Adrenal gland (tissue), 5 donors: ENCODE measurements at regions not wholly inside any gene's neighbourhood (a gene's known extent, or its start where the extent isn't known, plus 50 kb on each side); places are given as distances from the start of the nearest gene placed in this dataset.

Experiments used
- POLR2A ChIP-seq, 2 donors: fragments of 450-650 bp; IDR thresholded peaks; one replicate each; pipeline ENCODE4 v1.6.1; 2017; ENCODE audit warnings: antibody characterized with exemption in 2 of 2, mild to moderate bottlenecking in 2 of 2, moderate library complexity in 1 of 2
- TF ChIP-seq, protein P1 (sequence below), 6 experiments: fragments of 450-650 bp in 4 of 6; fragments of 200-600 bp in 2 of 6; sonication (generic) in 1 of 6; IDR thresholded peaks; 1 replicate in 5 of 6; 2 replicates in 1 of 6; pipeline versions ENCODE4 v1.5.1 to v1.8.0; 2016 to 2021; ENCODE audit warnings: antibody characterized with exemption in 6 of 6, mild to moderate bottlenecking in 2 of 6, moderate library complexity in 1 of 6
- donor health status: DM: no; HTN: no; CAD: no.

DNA sequence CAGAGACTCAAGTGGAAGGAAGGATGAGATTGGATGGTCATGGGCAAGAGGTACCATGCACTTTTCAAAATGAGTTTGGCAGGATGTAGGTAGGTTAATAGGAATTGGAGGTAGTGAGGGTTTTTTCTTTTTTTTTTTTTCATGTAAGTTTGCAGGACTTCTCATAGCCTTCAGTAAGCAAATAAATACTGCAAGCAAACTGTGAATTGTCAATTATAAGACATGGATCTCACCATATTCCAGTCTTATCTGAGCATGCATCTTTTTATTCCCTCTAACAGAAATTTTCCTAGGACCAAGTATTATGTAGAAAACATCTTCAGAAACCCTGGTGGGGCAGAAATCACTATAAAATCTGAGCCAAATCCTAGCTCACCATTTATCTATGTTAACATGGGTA lies 584.6 kb upstream of the CDH5 start:
- TF ChIP-seq POLR2A (IDR thresholded peaks at IDR 0.05) = no peak
- TF ChIP-seq, protein P1, sequence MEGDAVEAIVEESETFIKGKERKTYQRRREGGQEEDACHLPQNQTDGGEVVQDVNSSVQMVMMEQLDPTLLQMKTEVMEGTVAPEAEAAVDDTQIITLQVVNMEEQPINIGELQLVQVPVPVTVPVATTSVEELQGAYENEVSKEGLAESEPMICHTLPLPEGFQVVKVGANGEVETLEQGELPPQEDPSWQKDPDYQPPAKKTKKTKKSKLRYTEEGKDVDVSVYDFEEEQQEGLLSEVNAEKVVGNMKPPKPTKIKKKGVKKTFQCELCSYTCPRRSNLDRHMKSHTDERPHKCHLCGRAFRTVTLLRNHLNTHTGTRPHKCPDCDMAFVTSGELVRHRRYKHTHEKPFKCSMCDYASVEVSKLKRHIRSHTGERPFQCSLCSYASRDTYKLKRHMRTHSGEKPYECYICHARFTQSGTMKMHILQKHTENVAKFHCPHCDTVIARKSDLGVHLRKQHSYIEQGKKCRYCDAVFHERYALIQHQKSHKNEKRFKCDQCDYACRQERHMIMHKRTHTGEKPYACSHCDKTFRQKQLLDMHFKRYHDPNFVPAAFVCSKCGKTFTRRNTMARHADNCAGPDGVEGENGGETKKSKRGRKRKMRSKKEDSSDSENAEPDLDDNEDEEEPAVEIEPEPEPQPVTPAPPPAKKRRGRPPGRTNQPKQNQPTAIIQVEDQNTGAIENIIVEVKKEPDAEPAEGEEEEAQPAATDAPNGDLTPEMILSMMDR (IDR thresholded peaks at IDR 0.05) = no peak
